AG09309 (cell line): ENCODE measurements at regions not wholly inside any gene's neighbourhood (a gene's known extent, or its start where the extent isn't known, plus 50 kb on each side); places are given as distances from the start of the nearest gene placed in this dataset.
"Not testable (repeated sequence)": the region's sequence is repeated elsewhere in the genome, so short reads cannot be mapped to it uniquely, and the experiment has no call there.

ENCODE experiments used
- DNase-seq: peaks from one replicate; pipeline ENCODE4 v3.0.0-alpha.2; 2010; ENCODE audit warnings: low read depth
- H3K4me3 ChIP-seq: 2 replicates; pipeline ENCODE4 v1.5.1; 2011; ENCODE audit warnings: mild to moderate bottlenecking, low read depth, low read length, moderate library complexity; ENCODE audit not compliant: control insufficient read depth
- TF ChIP-seq, protein P1 (sequence below): IDR thresholded peaks from 2 replicates; pipeline ENCODE4 v1.5.1; 2011; ENCODE audit warnings: mild to moderate bottlenecking, low read depth, low read length, inconsistent platforms; ENCODE audit not compliant: insufficient read depth, control insufficient read depth; ENCODE audit errors: missing control alignments

DNA sequence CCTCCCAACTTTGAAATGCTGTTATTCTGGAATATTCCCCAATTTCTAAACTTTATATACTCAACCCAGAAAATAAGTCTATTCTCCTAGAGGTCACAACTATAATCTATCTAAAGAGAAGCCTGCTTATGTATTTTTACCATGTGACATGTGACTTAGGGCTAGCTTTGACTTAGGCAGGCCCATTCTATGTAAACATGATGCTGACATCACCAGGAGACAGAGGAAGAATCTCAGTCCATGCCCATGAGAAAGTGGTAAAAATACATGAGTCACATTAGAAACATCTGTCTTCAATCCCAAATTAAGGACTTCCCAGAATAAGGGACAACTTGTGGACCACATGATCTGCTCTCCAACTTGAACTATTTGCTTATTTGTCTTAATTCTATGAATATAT lies 113.6 kb upstream of the ID4 start:
- TF ChIP-seq, protein P1, sequence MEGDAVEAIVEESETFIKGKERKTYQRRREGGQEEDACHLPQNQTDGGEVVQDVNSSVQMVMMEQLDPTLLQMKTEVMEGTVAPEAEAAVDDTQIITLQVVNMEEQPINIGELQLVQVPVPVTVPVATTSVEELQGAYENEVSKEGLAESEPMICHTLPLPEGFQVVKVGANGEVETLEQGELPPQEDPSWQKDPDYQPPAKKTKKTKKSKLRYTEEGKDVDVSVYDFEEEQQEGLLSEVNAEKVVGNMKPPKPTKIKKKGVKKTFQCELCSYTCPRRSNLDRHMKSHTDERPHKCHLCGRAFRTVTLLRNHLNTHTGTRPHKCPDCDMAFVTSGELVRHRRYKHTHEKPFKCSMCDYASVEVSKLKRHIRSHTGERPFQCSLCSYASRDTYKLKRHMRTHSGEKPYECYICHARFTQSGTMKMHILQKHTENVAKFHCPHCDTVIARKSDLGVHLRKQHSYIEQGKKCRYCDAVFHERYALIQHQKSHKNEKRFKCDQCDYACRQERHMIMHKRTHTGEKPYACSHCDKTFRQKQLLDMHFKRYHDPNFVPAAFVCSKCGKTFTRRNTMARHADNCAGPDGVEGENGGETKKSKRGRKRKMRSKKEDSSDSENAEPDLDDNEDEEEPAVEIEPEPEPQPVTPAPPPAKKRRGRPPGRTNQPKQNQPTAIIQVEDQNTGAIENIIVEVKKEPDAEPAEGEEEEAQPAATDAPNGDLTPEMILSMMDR = no peak
- H3K4me3 ChIP-seq = no peak overlapping the region
- peak; percentile 81 for DNase-seq

DNA sequence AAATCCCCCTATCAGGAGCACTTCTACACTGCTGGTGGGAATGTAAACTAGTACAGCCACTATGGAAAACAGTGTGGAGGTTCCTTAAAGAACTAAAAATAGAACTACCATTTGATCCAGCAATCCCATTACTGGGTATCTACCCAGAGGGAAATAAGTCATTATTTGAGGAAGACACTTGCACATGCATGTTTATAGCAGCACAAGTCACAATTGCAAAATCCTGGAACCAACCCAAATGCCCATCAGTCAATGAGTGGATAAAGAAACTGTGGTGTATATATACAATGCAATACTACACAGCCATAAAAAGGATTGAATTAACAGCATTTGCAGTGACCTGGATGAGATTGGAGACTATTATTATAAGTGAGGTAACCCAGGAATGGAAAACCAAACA lies 111.7 kb upstream of the ID4 start:
- not testable (repeated sequence) for H3K4me3 ChIP-seq, DNase-seq

DNA sequence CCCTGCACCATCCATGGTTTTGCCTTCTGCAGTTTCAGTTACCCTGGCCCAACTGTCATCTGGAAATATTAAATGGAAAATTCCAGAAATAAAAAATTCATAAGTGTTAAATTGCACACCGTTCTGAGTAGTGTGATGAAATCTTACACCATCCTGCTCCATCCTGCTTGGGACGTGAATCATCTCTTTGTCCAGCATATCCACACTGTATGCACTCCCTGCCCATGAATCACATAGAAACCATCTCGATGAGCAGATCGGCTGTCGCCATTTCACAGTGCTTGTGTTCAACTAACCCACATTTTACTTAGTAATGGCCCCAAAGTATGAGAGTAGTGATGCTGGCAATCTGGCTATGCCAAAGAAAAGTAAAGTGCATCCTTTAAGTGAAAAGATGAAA lies 105.9 kb upstream of the ID4 start:
- H3K4me3 ChIP-seq = no peak overlapping the region
- DNase-seq = peak; percentile 91
- TF ChIP-seq, protein P1 = no peak

DNA sequence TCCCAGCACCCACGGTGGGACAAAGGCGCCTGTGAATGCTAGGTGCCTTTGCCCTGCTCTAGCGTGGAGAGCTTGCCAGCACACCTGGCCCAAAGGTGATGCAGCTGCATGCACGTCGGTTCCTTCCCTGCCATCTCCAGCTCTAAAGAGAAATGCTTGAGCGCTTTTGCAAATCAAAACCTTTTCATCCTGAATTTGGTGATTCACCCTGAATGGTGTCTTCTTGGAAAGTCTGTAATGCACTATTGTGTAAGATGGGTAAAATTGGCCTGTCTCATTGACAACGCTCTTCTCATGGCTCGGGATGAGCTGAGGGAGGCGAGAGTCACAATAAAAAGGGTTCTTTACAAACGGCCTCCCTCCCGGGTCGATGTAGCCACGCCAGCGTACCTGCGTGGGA lies 103.1 kb upstream of the ID4 start:
- no peak overlapping the region for H3K4me3 ChIP-seq
- DNase-seq = no peak
- TF ChIP-seq, protein P1 = no peak

DNA sequence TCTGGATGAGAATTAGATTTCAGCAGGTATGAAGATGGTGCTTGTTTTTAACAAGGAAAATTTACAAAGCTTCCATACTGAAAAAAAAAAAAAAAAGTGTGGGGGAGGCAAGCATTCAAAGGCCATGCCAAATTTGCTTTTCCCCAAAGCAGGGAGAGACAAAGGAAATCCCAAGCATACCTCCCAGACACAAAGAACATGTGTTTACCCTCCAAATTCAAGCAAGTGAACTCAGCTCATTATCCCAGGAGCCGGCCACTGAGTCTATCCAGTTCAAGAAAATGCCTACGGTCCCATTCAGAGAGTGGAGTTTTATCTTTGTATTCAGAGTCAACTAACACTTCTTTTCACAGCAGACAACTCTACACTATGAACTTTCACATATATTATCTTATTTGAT lies 102.7 kb upstream of the ID4 start:
- H3K4me3 ChIP-seq = no peak overlapping the region
- TF ChIP-seq, protein P1 = no peak
- DNase-seq = no peak

DNA sequence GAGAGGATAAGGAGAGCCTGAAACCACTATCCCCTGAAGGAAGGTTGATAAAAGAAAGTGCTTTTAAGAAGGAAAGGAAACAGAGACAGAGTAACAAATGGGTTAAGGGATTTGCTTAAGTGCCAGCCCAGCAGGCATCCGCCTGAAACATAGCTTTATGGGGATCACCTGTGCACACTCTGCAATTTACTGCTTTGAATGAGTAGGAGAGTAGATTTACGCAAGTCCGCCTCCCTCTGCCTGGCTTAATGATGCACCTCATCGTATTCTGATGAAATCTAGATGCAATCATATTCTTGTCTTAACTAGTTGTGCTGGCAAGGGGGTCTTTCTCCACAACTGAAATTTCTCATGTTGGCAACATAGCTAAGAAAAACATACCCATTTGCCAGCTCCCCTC lies 101.1 kb upstream of the ID4 start:
- DNase-seq = no peak
- TF ChIP-seq, protein P1 = no peak
- H3K4me3 ChIP-seq = no peak overlapping the region

DNA sequence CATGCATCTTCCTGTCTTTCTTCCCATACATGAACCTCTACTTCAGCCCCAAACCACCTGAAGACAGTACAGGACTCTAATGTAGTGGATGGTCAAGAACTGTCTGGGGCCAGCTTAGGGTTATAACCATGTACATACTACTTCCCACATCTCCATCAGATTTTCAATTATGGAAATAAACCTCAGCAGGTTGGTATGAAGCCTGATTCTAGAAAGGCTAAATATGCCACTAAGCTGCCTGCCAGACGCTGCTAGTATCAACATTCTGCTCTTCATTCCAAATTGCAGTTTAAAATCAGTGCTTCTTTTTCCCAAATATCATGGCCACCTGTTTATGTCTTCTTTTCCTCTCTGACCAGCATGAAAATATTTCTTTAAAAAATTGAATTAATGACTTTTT lies 99.2 kb upstream of the ID4 start:
- TF ChIP-seq, protein P1 = no peak
- H3K4me3 ChIP-seq = no peak overlapping the region
- no peak for DNase-seq
